HL-60 (cell line): ENCODE measurements at regions not wholly inside any gene's neighbourhood (a gene's known extent, or its start where the extent isn't known, plus 50 kb on each side); places are given as distances from the start of the nearest gene placed in this dataset.

ENCODE experiments used
- DNase-seq, 2 experiments: peaks; one replicate each; pipeline ENCODE4 v3.0.0-alpha.2; 2010 to 2020; ENCODE audit warnings: low read depth in 1 of 2, low spot score in 1 of 2
- H3K27ac ChIP-seq: fragments of 250-450 bp; sonication (Bioruptor Pico); replicated peaks from 2 replicates; pipeline ENCODE4 v1.5.1; 2020; ENCODE audit warnings: mild to moderate bottlenecking, moderate library complexity
- H3K27me3 ChIP-seq: fragments of 250-450 bp; sonication (Bioruptor Pico); 2 replicates; pipeline ENCODE4 v1.5.1; 2021; ENCODE audit warnings: mild to moderate bottlenecking, moderate library complexity; ENCODE audit not compliant: insufficient read depth, poor library complexity, severe bottlenecking
- H3K4me3 ChIP-seq: replicated peaks from 2 replicates; pipeline ENCODE4 v1.5.1; 2011; ENCODE audit warnings: mild to moderate bottlenecking, control low read depth, low read length; ENCODE audit not compliant: insufficient read depth
- CTCF ChIP-seq: IDR thresholded peaks from one replicate; pipeline ENCODE4 v1.5.1; 2011; ENCODE audit warnings: low read length, control low read depth, inconsistent platforms; ENCODE audit not compliant: insufficient read depth
- GABPA ChIP-seq: IDR thresholded peaks from 2 replicates; pipeline ENCODE4 v1.6.1; 2012; ENCODE audit warnings: low read depth
- POLR2AphosphoS5 ChIP-seq: IDR thresholded peaks from 2 replicates; pipeline ENCODE4 v1.6.1; 2012; ENCODE audit warnings: low read depth
- REST ChIP-seq: IDR thresholded peaks from 2 replicates; pipeline ENCODE4 v1.6.1; 2012; ENCODE audit warnings: low read depth; ENCODE audit not compliant: insufficient replicate concordance
- SPI1 ChIP-seq: IDR thresholded peaks from 2 replicates; pipeline ENCODE4 v1.6.1; 2012; ENCODE audit warnings: low read depth, mild to moderate bottlenecking, borderline replicate concordance

- TF ChIP-seq GABPA (no peak), POLR2AphosphoS5 (no peak), SPI1 (no peak), REST (no peak), CTCF (no peak)
- peaks cover 16% of the 10 kb centered on the region for H3K27me3 ChIP-seq
- DNase-seq: no peak
Measured at GRCh38 chr18:5710235-5710634, 166.4 kb upstream of the EPB41L3 start.

GRCh38 chr18:5709476-5710095, 165.8 kb upstream of the EPB41L3 start:
- H3K27ac ChIP-seq: no peak overlapping the region
- DNase-seq: peak in 1 of 2 experiments; percentile 58
- TF ChIP-seq REST (no peak), POLR2AphosphoS5 (no peak), CTCF (no peak), SPI1 (peak; percentile 43; the same call in 1 of the 2 replicates)
- peaks cover 12% of the 10 kb centered on the region for H3K27me3 ChIP-seq
- H3K4me3 ChIP-seq: no peak overlapping the region

More at GRCh38 chr18:5710235-5710634, 166.4 kb upstream of the EPB41L3 start:
- H3K27ac ChIP-seq: no peak overlapping the region
- no peak overlapping the region for H3K4me3 ChIP-seq

GRCh38 chr18:5707586-5707985, 163.8 kb upstream of the EPB41L3 start:
- peaks cover 8% of the 10 kb centered on the region for H3K27me3 ChIP-seq
- no peak for DNase-seq
- H3K4me3 ChIP-seq: no peak overlapping the region
- no peak overlapping the region for H3K27ac ChIP-seq
- TF ChIP-seq REST: no peak
- no peak for TF ChIP-seq CTCF
- TF ChIP-seq GABPA: no peak
- TF ChIP-seq SPI1: no peak
- no peak for TF ChIP-seq POLR2AphosphoS5
